ENCODE measurements at regions not wholly inside any gene's neighbourhood (a gene's known extent, or its start where the extent isn't known, plus 50 kb on each side); places are given as distances from the start of the nearest gene placed in this dataset.
A peak's percentile ranks its signal among the peaks of the same experiment; 100 is the strongest.

DNA sequence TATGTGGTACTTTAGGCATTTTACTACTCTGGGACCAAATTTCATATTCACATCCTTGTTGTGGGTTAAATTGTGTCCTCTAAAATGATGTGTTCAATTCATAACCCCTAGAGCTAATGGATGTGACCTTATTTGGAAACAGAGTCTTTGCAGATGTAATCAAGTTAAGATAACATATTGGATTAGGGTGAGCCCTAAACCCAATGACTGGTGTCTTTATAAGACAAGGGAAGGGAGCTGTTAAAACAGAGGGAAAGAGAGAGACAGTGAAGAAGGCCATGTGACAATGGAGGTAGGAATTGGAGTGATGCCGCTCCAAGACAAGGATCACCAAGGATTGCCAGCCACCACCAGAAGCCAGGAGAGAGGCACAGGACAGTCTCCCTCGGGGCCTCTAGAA, 220.0 kb downstream of the ADGRG6 start:
- TF ChIP-seq, protein P1, sequence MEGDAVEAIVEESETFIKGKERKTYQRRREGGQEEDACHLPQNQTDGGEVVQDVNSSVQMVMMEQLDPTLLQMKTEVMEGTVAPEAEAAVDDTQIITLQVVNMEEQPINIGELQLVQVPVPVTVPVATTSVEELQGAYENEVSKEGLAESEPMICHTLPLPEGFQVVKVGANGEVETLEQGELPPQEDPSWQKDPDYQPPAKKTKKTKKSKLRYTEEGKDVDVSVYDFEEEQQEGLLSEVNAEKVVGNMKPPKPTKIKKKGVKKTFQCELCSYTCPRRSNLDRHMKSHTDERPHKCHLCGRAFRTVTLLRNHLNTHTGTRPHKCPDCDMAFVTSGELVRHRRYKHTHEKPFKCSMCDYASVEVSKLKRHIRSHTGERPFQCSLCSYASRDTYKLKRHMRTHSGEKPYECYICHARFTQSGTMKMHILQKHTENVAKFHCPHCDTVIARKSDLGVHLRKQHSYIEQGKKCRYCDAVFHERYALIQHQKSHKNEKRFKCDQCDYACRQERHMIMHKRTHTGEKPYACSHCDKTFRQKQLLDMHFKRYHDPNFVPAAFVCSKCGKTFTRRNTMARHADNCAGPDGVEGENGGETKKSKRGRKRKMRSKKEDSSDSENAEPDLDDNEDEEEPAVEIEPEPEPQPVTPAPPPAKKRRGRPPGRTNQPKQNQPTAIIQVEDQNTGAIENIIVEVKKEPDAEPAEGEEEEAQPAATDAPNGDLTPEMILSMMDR (IDR thresholded peaks at IDR 0.05), result no peak
- Histone ChIP-seq H3K9me3 (no peaks in the 10 kb centered on the region), H3K4me3 (no peak overlapping the region), H3K27ac (no peak overlapping the region), H3K27me3 (ENCODE audit: low read depth) (no peaks in the 10 kb centered on the region), H3K36me3 (no peaks in the 10 kb centered on the region), H3K4me1 (peaks cover 17% of the 10 kb centered on the region)
- ATAC-seq (no peak), DNase-seq (no peak)
- intact Hi-C loops (cut with DNase I), result no loop called here

DNA sequence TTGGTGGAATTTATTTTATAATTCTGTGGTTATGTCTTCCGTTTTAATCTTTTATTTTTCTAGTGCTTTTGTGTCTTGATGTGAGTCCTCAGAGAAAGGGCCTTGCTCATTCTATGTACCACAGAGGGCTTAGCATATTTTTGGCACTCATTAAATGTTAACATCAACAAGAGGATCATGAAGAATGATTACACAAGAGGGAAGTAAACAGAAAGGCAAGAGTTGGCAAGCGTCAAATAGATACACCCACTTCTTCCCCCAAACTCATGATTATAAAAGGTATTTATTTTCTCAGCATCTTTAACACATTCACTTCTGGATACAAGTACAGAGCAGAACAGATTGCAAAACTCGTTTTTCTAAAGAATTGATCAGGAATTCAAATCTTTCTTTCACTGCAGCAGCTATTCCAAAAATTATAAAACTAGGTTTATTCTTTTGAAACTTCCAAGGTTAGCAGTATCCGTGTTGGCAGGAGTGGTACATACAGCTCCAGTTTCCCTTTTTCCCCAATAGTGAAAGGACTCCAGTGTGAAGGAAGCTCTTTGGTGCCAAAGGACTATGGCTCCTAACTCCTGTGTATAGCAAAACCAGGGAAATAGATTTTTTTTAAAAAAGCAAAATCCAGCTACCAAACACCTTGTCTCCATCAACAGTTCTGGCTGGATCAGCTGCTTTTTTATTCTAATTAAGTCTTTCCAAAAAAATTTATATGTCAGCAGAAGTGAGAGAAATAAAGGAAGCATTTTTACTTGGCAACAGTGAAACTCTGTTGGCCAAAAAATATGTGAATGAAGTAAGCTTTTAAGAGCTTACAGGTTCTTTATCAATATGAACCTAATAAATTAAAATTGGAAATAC, 221.9 kb downstream of the ADGRG6 start:
- H3K4me1 ChIP-seq, result peaks cover 17% of the 10 kb centered on the region
- no peaks in the 10 kb centered on the region for H3K36me3 ChIP-seq
- TF ChIP-seq, protein P1 (IDR thresholded peaks at IDR 0.05), result no peak
- no peak overlapping the region for H3K27ac ChIP-seq
- ATAC-seq, result peak in 1 of 2 donors; percentile 77
- no peaks in the 10 kb centered on the region for H3K9me3 ChIP-seq
- DNase-seq, result no peak
- no peaks in the 10 kb centered on the region for H3K27me3 ChIP-seq (ENCODE audit: low read depth)
- H3K4me3 ChIP-seq, result no peak overlapping the region
- intact Hi-C loops (cut with DNase I), result no loop called here

DNA sequence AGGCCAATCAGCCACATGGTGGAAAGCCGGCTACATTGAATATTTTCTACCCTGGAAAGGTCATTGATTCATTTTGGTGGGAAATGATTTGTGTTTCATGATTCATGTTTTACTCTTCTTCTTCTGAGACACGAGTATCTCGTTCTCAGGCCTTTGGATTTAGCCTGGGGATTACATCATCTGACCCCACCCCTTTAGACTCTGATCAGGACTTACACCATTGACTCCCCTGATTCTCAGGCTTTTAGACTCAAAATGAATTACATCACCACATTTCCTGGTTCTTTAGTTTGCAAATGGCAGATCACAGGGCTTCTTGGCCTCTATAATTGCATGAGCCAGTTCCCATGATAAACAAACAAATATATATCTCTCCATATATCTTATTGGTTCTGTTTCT, 228.8 kb downstream of the ADGRG6 start:
- Histone ChIP-seq H3K4me1 (no peaks in the 10 kb centered on the region), H3K27ac (no peak overlapping the region), H3K36me3 (no peaks in the 10 kb centered on the region), H3K27me3 (ENCODE audit: low read depth) (no peaks in the 10 kb centered on the region), H3K9me3 (no peaks in the 10 kb centered on the region), H3K4me3 (no peak overlapping the region)
- no peak for ATAC-seq
- no peak for DNase-seq
- intact Hi-C loops (cut with DNase I), result no loop called here
- TF ChIP-seq, protein P1 (IDR thresholded peaks at IDR 0.05), result no peak

DNA sequence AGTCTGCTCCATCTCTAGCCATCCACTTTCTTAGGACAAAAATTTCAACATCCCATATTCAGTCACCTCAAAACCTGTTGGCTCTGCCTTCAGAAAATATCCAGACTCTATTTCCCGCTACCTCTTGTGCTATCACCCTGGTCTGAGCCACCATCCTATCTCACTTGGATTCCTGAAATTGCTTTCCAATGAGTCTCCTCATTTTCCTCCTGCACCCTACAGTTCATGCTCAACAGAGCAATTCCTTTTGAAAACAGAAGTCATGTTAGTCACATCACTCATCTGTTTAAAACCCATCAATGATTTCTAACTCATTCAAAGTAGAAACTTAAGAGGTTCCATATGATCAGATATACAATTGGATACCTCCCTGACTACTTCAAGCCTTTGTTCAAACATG, 229.9 kb downstream of the ADGRG6 start:
- DNase-seq, result no peak
- H3K27ac ChIP-seq, result no peak overlapping the region
- H3K27me3 ChIP-seq (ENCODE audit: low read depth), result no peaks in the 10 kb centered on the region
- H3K4me1 ChIP-seq, result no peaks in the 10 kb centered on the region
- no peak overlapping the region for H3K4me3 ChIP-seq
- no peaks in the 10 kb centered on the region for H3K9me3 ChIP-seq
- intact Hi-C loops (cut with DNase I), result no loop called here
- H3K36me3 ChIP-seq, result no peaks in the 10 kb centered on the region
- TF ChIP-seq, protein P1 (IDR thresholded peaks at IDR 0.05), result no peak
- no peak for ATAC-seq

DNA sequence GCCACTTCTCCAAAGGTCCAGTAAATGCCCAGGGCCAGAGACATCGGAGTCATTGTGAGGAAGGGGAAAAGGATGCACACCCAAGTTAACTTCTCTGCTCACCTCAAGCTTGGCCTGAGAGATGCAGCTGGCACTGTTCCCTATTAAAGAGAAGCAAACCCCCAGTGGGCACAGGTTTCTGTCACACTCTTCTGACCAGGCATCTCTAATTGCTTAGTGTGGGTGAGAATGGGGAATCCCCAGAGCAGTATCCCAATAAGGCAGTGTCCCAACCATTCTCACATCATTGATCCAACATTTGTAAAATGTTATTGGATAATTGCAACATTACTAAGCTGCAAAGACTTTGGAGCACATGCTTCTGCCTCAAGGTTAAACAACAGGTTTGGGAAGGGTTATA, 232.3 kb downstream of the ADGRG6 start:
- no peaks in the 10 kb centered on the region for H3K36me3 ChIP-seq
- DNase-seq, result no peak
- H3K4me3 ChIP-seq, result no peak overlapping the region
- H3K9me3 ChIP-seq, result no peaks in the 10 kb centered on the region
- TF ChIP-seq, protein P1 (IDR thresholded peaks at IDR 0.05), result no peak
- ATAC-seq, result no peak
- no peak overlapping the region for H3K27ac ChIP-seq
- no peaks in the 10 kb centered on the region for H3K27me3 ChIP-seq (ENCODE audit: low read depth)
- intact Hi-C loops (cut with DNase I), result no loop called here
- no peaks in the 10 kb centered on the region for H3K4me1 ChIP-seq

All from lower lobe of right lung (tissue), 2 donors.